GM23338 (cell line): ENCODE measurements at regions not wholly inside any gene's neighbourhood (a gene's known extent, or its start where the extent isn't known, plus 50 kb on each side); places are given as distances from the start of the nearest gene placed in this dataset.

ENCODE experiments used
- ATAC-seq: fragments of 200-7000 bp; cut with Tn5 transposase; 3 replicates; pipeline ENCODE4 v1.9.1; 2020
- DNase-seq: peaks from one replicate; pipeline ENCODE4 v3.0.0-alpha.2; 2015; ENCODE audit warnings: low spot score
- H2AFZ ChIP-seq: fragments of 200-600 bp; sonication (generic); 2 replicates; pipeline ENCODE4 v1.8.0; 2016; ENCODE audit warnings: antibody characterized with exemption, mild to moderate bottlenecking, moderate library complexity
- H3F3A ChIP-seq: fragments of 200-600 bp; sonication (generic); replicated peaks from 2 replicates; pipeline ENCODE4 v1.8.0; 2017; ENCODE audit warnings: antibody characterized with exemption, mixed run types, low read depth
- H3K27ac ChIP-seq: fragments of 200-600 bp; sonication (generic); 2 replicates; pipeline ENCODE4 v1.6.1; 2016; ENCODE audit warnings: low read depth
- H3K27me3 ChIP-seq: fragments of 200-600 bp; sonication (generic); 2 replicates; pipeline ENCODE4 v1.8.0; 2016; ENCODE audit warnings: mild to moderate bottlenecking, mixed run types, moderate library complexity; ENCODE audit not compliant: insufficient read depth
- H3K36me3 ChIP-seq: fragments of 200-600 bp; sonication (generic); 2 replicates; pipeline ENCODE4 v1.8.0; 2016; ENCODE audit warnings: mild to moderate bottlenecking; ENCODE audit not compliant: insufficient read depth
- H3K4me1 ChIP-seq: fragments of 200-600 bp; sonication (generic); 2 replicates; pipeline ENCODE4 v1.8.0; 2016; ENCODE audit warnings: mild to moderate bottlenecking, moderate library complexity; ENCODE audit not compliant: insufficient read depth
- H3K4me2 ChIP-seq: fragments of 200-600 bp; sonication (generic); 2 replicates; pipeline ENCODE4 v1.7.1; 2017; ENCODE audit warnings: mixed run types
- H3K4me3 ChIP-seq: fragments of 200-600 bp; sonication (generic); 2 replicates; pipeline ENCODE4 v1.6.1; 2016; ENCODE audit warnings: mixed run types
- H3K79me2 ChIP-seq: fragments of 200-600 bp; sonication (generic); replicated peaks from 2 replicates; pipeline ENCODE4 v1.8.0; 2017; ENCODE audit warnings: mild to moderate bottlenecking; ENCODE audit not compliant: insufficient read depth
- H3K9me2 ChIP-seq: fragments of 200-600 bp; sonication (generic); 2 replicates; pipeline ENCODE4 v1.8.0; 2017; ENCODE audit not compliant: insufficient read depth
- H4K20me1 ChIP-seq: fragments of 200-600 bp; sonication (generic); replicated peaks from 2 replicates; pipeline ENCODE4 v1.8.0; 2017; ENCODE audit warnings: mild to moderate bottlenecking; ENCODE audit not compliant: insufficient read depth
- H3K27ac Mint-ChIP-seq: 2 replicates; pipeline ENCODE4 v1.8.0; 2020; ENCODE audit warnings: inconsistent platforms, mild to moderate bottlenecking, moderate library complexity, mixed read lengths
- H3K27me3 Mint-ChIP-seq: 3 replicates; pipeline ENCODE4 v1.8.0; 2022; ENCODE audit warnings: low read depth, mild to moderate bottlenecking, moderate library complexity, mixed read lengths, inconsistent platforms; ENCODE audit not compliant: insufficient read depth, poor library complexity
- H3K36me3 Mint-ChIP-seq: 3 replicates; pipeline ENCODE4 v1.8.0; 2021; ENCODE audit warnings: low read depth, mild to moderate bottlenecking, inconsistent platforms, moderate library complexity, mixed read lengths
- H3K4me1 Mint-ChIP-seq: 3 replicates; pipeline ENCODE4 v1.8.0; 2020; ENCODE audit warnings: mild to moderate bottlenecking, inconsistent platforms, mixed read lengths
- H3K4me3 Mint-ChIP-seq: 3 replicates; pipeline ENCODE4 v1.8.0; 2021; ENCODE audit warnings: moderate library complexity, mild to moderate bottlenecking, inconsistent platforms, mixed read lengths
- H3K9me3 Mint-ChIP-seq: 3 replicates; pipeline ENCODE4 v1.8.0; 2020; ENCODE audit warnings: moderate library complexity, mild to moderate bottlenecking, inconsistent platforms, mixed read lengths
- EZH2 ChIP-seq: fragments of 200-600 bp; sonication (generic); IDR thresholded peaks from one replicate; pipeline ENCODE4 v1.8.0; 2017; ENCODE audit warnings: antibody characterized with exemption, mild to moderate bottlenecking, low read depth; ENCODE audit not compliant: unreplicated experiment
- EZH2phosphoT487 ChIP-seq: fragments of 200-600 bp; sonication (generic); IDR thresholded peaks from one replicate; pipeline ENCODE4 v1.8.1; 2018; ENCODE audit warnings: antibody characterized with exemption; ENCODE audit not compliant: unreplicated experiment
- JUNB ChIP-seq: IDR thresholded peaks from one replicate; pipeline ENCODE4 v1.6.1; 2016; ENCODE audit warnings: antibody characterized with exemption; ENCODE audit not compliant: unreplicated experiment
- NANOG ChIP-seq: IDR thresholded peaks from 2 replicates; pipeline ENCODE4 v1.6.1; 2016; ENCODE audit warnings: antibody characterized with exemption, borderline replicate concordance
- ZNF114 ChIP-seq: fragments of 250-450 bp; sonication (Bioruptor Pico); IDR thresholded peaks from 2 replicates; pipeline ENCODE4 v1.5.0; 2020; ENCODE audit warnings: mild to moderate bottlenecking, moderate library complexity
- TF ChIP-seq, protein P1 (sequence below): fragments of 250-450 bp; sonication (Bioruptor Pico); IDR thresholded peaks from 2 replicates; pipeline ENCODE4 v1.5.0; 2020; ENCODE audit warnings: mild to moderate bottlenecking, moderate library complexity
- TF ChIP-seq, protein P2 (sequence below): IDR thresholded peaks from 2 replicates; pipeline ENCODE4 v1.6.1; 2016; ENCODE audit warnings: antibody characterized with exemption

DNA sequence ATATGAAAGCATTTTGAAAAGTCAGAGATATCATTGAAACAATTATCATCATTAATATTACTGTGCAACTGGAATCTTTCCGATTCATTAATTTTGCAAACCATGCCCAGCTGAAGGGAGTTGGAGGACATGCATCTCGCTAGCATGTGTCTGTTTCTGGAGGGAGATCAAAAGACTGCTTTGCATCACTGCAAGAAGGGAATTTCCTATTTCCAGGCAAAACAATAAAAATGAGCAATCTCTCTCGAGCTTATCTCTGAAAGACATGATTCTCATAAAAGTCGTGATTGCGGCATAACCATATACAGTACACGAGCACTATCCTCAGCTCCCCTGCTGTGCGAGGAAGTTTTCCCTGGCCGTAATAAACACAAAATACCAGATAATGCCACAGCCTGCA, 607.6 kb upstream of the DPP6 start (continued):
- TF ChIP-seq, protein P1, sequence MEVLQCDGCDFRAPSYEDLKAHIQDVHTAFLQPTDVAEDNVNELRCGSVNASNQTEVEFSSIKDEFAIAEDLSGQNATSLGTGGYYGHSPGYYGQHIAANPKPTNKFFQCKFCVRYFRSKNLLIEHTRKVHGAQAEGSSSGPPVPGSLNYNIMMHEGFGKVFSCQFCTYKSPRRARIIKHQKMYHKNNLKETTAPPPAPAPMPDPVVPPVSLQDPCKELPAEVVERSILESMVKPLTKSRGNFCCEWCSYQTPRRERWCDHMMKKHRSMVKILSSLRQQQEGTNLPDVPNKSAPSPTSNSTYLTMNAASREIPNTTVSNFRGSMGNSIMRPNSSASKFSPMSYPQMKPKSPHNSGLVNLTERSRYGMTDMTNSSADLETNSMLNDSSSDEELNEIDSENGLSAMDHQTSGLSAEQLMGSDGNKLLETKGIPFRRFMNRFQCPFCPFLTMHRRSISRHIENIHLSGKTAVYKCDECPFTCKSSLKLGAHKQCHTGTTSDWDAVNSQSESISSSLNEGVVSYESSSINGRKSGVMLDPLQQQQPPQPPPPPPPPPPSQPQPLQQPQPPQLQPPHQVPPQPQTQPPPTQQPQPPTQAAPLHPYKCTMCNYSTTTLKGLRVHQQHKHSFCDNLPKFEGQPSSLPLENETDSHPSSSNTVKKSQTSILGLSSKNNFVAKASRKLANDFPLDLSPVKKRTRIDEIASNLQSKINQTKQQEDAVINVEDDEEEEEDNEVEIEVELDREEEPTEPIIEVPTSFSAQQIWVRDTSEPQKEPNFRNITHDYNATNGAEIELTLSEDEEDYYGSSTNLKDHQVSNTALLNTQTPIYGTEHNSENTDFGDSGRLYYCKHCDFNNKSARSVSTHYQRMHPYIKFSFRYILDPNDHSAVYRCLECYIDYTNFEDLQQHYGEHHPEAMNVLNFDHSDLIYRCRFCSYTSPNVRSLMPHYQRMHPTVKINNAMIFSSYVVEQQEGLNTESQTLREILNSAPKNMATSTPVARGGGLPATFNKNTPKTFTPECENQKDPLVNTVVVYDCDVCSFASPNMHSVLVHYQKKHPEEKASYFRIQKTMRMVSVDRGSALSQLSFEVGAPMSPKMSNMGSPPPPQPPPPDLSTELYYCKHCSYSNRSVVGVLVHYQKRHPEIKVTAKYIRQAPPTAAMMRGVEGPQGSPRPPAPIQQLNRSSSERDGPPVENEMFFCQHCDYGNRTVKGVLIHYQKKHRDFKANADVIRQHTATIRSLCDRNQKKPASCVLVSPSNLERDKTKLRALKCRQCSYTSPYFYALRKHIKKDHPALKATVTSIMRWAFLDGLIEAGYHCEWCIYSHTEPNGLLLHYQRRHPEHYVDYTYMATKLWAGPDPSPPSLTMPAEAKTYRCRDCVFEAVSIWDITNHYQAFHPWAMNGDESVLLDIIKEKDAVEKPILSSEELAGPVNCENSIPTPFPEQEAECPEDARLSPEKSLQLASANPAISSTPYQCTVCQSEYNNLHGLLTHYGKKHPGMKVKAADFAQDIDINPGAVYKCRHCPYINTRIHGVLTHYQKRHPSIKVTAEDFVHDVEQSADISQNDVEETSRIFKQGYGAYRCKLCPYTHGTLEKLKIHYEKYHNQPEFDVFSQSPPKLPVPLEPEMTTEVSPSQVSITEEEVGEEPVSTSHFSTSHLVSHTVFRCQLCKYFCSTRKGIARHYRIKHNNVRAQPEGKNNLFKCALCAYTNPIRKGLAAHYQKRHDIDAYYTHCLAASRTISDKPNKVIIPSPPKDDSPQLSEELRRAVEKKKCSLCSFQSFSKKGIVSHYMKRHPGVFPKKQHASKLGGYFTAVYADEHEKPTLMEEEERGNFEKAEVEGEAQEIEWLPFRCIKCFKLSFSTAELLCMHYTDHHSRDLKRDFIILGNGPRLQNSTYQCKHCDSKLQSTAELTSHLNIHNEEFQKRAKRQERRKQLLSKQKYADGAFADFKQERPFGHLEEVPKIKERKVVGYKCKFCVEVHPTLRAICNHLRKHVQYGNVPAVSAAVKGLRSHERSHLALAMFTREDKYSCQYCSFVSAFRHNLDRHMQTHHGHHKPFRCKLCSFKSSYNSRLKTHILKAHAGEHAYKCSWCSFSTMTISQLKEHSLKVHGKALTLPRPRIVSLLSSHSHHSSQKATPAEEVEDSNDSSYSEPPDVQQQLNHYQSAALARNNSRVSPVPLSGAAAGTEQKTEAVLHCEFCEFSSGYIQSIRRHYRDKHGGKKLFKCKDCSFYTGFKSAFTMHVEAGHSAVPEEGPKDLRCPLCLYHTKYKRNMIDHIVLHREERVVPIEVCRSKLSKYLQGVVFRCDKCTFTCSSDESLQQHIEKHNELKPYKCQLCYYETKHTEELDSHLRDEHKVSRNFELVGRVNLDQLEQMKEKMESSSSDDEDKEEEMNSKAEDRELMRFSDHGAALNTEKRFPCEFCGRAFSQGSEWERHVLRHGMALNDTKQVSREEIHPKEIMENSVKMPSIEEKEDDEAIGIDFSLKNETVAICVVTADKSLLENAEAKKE (CRISPR knock-in tag): no peak
- TF ChIP-seq NANOG: no peak
- no peak for TF ChIP-seq ZNF114
- no peak for TF ChIP-seq JUNB

DNA sequence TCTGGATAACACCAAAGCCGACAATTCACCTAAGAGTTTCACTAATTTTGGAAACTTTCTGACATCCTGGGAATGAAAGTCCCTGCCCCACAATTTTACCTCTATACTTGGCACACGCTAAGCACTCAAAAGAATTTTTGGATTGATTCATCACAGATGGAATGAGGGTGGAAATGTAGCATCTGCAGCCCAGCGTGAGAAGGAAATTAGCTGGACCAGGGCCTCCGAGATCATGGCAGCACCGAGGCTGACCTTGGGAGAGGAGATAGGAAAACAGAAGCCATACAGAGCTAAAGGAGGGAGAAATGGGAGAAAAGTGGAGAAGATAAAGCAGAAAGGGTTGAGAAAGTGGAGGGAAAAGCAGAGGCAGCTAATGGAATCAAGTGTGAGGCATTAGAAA, 606.6 kb upstream of the DPP6 start:
- peaks cover 2% of the 10 kb centered on the region for H3K27me3 Mint-ChIP-seq
- no peak overlapping the region for H2AFZ ChIP-seq
- H3K4me3 Mint-ChIP-seq: no peak overlapping the region
- no peak overlapping the region for H3K27ac ChIP-seq
- no peaks in the 10 kb centered on the region for H4K20me1 ChIP-seq
- peaks cover 2% of the 10 kb centered on the region; the same call in 2 of the 3 replicates for H3K9me3 Mint-ChIP-seq
- H3K36me3 Mint-ChIP-seq: peaks cover 20% of the 10 kb centered on the region; the same call in 2 of the 3 replicates
- H3K9me2 ChIP-seq: no peaks in the 10 kb centered on the region
- TF ChIP-seq JUNB (no peak), ZNF114 (no peak), NANOG (no peak), EZH2 (no peak), EZH2phosphoT487 (no peak)
- TF ChIP-seq, protein P1 (CRISPR knock-in tag): no peak
- TF ChIP-seq, protein P2, sequence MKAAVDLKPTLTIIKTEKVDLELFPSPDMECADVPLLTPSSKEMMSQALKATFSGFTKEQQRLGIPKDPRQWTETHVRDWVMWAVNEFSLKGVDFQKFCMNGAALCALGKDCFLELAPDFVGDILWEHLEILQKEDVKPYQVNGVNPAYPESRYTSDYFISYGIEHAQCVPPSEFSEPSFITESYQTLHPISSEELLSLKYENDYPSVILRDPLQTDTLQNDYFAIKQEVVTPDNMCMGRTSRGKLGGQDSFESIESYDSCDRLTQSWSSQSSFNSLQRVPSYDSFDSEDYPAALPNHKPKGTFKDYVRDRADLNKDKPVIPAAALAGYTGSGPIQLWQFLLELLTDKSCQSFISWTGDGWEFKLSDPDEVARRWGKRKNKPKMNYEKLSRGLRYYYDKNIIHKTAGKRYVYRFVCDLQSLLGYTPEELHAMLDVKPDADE: no peak
- no peaks in the 10 kb centered on the region for H3K27me3 ChIP-seq
- no peak overlapping the region for H3K4me3 ChIP-seq
- ATAC-seq (no peak), DNase-seq (no peak)
- no peaks in the 10 kb centered on the region for H3K36me3 ChIP-seq
- H3K4me1 ChIP-seq: no peaks in the 10 kb centered on the region
- H3F3A ChIP-seq: no peaks in the 10 kb centered on the region
- H3K27ac Mint-ChIP-seq: no peak overlapping the region
- no peaks in the 10 kb centered on the region for H3K79me2 ChIP-seq
- no peaks in the 10 kb centered on the region for H3K4me1 Mint-ChIP-seq
- H3K4me2 ChIP-seq: no peak overlapping the region
